CD14-positive monocyte (primary cell): ENCODE measurements at regions not wholly inside any gene's neighbourhood (a gene's known extent, or its start where the extent isn't known, plus 50 kb on each side); places are given as distances from the start of the nearest gene placed in this dataset.

Experiments
- DNase-seq, 3 donors: peaks; one replicate each; pipeline ENCODE4 v3.0.0-alpha.2; 2011 to 2022
- H2AFZ ChIP-seq: 2 replicates; pipeline ENCODE4 v1.6.0; 2012; ENCODE audit warnings: mild to moderate bottlenecking, low read depth, low read length, inconsistent platforms; ENCODE audit not compliant: insufficient read depth, poor library complexity, severe bottlenecking
- H3K27ac ChIP-seq, 2 donors: 1 replicate in 1 of 2; 2 replicates in 1 of 2; pipeline ENCODE4 v1.5.1; 2012 to 2013; ENCODE audit warnings: low read length in 2 of 2, control low read depth in 1 of 2, inconsistent platforms in 1 of 2, low read depth in 1 of 2, mild to moderate bottlenecking in 1 of 2
- H3K27me3 ChIP-seq, 2 donors: one replicate each; pipeline versions ENCODE4 v1.6.0 to v1.6.1; 2011 to 2013; ENCODE audit warnings: low read length in 2 of 2; ENCODE audit not compliant: control insufficient read depth in 2 of 2, insufficient read depth in 2 of 2
- H3K36me3 ChIP-seq, 2 donors: replicated peaks in 1 of 2; 1 replicate in 1 of 2; 2 replicates in 1 of 2; pipeline versions ENCODE4 v1.5.1 to v1.6.1; 2012 to 2013; ENCODE audit warnings: low read length in 2 of 2, control low read depth in 1 of 2, inconsistent platforms in 1 of 2, mild to moderate bottlenecking in 1 of 2; ENCODE audit not compliant: insufficient read depth in 2 of 2, control insufficient read depth in 1 of 2
- H3K4me1 ChIP-seq, 2 donors: 1 replicate in 1 of 2; 2 replicates in 1 of 2; pipeline versions ENCODE4 v1.5.1 to v1.6.1; 2012 to 2013; ENCODE audit warnings: low read length in 2 of 2, control low read depth in 1 of 2, inconsistent platforms in 1 of 2, mild to moderate bottlenecking in 1 of 2, moderate library complexity in 1 of 2; ENCODE audit not compliant: insufficient read depth in 2 of 2, control insufficient read depth in 1 of 2
- H3K4me2 ChIP-seq: replicated peaks from 2 replicates; pipeline ENCODE3; 2012; ENCODE audit warnings: low read length, moderate library complexity, mild to moderate bottlenecking; ENCODE audit not compliant: poor library complexity, severe bottlenecking; ENCODE audit errors: extremely low read depth
- H3K4me3 ChIP-seq, 3 experiments: fragments of 200-600 bp in 1 of 3; sonication (generic) in 1 of 3; replicated peaks in 1 of 3; 1 replicate in 2 of 3; 2 replicates in 1 of 3; pipeline ENCODE4 v1.5.1; 2011 to 2013; ENCODE audit warnings: low read length in 3 of 3, mild to moderate bottlenecking in 3 of 3, control low read depth in 2 of 3, low read depth in 2 of 3, inconsistent platforms in 1 of 3, moderate library complexity in 1 of 3
- H3K79me2 ChIP-seq: 2 replicates; pipeline ENCODE4 v1.6.0; 2012; ENCODE audit warnings: mild to moderate bottlenecking, control low read depth, inconsistent platforms, low read length, moderate library complexity; ENCODE audit not compliant: insufficient read depth
- H3K9ac ChIP-seq: 2 replicates; pipeline ENCODE4 v1.6.0; 2017; ENCODE audit warnings: low read length, mild to moderate bottlenecking; ENCODE audit not compliant: insufficient read depth, poor library complexity, severe bottlenecking
- H3K9me3 ChIP-seq, 2 donors: replicated peaks in 1 of 2; 1 replicate in 1 of 2; 2 replicates in 1 of 2; pipeline versions ENCODE4 v1.5.1 to v1.6.1; 2012 to 2013; ENCODE audit warnings: low read length in 2 of 2, control low read depth in 1 of 2; ENCODE audit not compliant: control insufficient read depth in 1 of 2, insufficient read depth in 1 of 2
- H4K20me1 ChIP-seq: 2 replicates; pipeline ENCODE4 v1.6.0; 2012; ENCODE audit warnings: mild to moderate bottlenecking, low read length, control low read depth, moderate library complexity; ENCODE audit not compliant: insufficient read depth
- H3K27ac Mint-ChIP-seq, 7 donors: one replicate each; pipeline ENCODE4 v1.8.0; 2020; ENCODE audit warnings: mild to moderate bottlenecking in 7 of 7, mixed read lengths in 7 of 7, moderate library complexity in 6 of 7, inconsistent platforms in 2 of 7
- H3K27me3 Mint-ChIP-seq, 3 donors: one replicate each; pipeline ENCODE4 v1.8.0; 2021 to 2022; ENCODE audit warnings: low read depth in 3 of 3, mild to moderate bottlenecking in 3 of 3, mixed read lengths in 3 of 3, moderate library complexity in 3 of 3, inconsistent platforms in 1 of 3
- H3K36me3 Mint-ChIP-seq, 2 donors: one replicate each; pipeline ENCODE4 v1.8.0; 2020; ENCODE audit warnings: mixed read lengths in 2 of 2, inconsistent platforms in 1 of 2, mild to moderate bottlenecking in 1 of 2
- H3K4me1 Mint-ChIP-seq: one replicate; pipeline ENCODE4 v1.8.0; 2020; ENCODE audit warnings: mild to moderate bottlenecking, mixed read lengths
- H3K4me3 Mint-ChIP-seq, 2 donors: one replicate each; pipeline ENCODE4 v1.8.0; 2020; ENCODE audit warnings: mild to moderate bottlenecking in 2 of 2, mixed read lengths in 2 of 2, moderate library complexity in 1 of 2
- H3K9me3 Mint-ChIP-seq, 7 donors: one replicate each; pipeline ENCODE4 v1.8.0; 2020 to 2022; ENCODE audit warnings: mixed read lengths in 7 of 7, mild to moderate bottlenecking in 6 of 7, moderate library complexity in 6 of 7, inconsistent platforms in 2 of 7
- CTCF ChIP-seq: fragments of 200-600 bp; IDR thresholded peaks from one replicate; pipeline ENCODE4 v1.8.0; 2022; ENCODE audit warnings: antibody characterized with exemption, mild to moderate bottlenecking
- WGBS: methylation state at CpG from one replicate; pipeline ENCODE4 v1.1.5; 2013; ENCODE audit warnings: missing lambda C conversion rate; ENCODE audit not compliant: insufficient coverage; 5-methylcytosine and 5-hydroxymethylcytosine counted together
- intact Hi-C, 2 donors: fragments of 100-400 bp; cut with micrococcal nuclease; formaldehyde crosslinking; loops; one replicate each; pipeline versions ENCODE4 v1.15.0 to v1.15.1; 2023

- Histone ChIP-seq H3K4me2 (no peak overlapping the region), H4K20me1 (no peaks in the 10 kb centered on the region), H3K9me3 (no peaks in the 10 kb centered on the region), H3K4me1 (no peaks in the 10 kb centered on the region), H3K27me3 (no peaks in the 10 kb centered on the region), H3K9ac (no peak overlapping the region), H2AFZ (no peak overlapping the region), H3K79me2 (no peaks in the 10 kb centered on the region), H3K4me3 (no peak overlapping the region), H3K27ac (no peak overlapping the region), H3K36me3 (no peaks in the 10 kb centered on the region)
- H3K9me3 Mint-ChIP-seq, result peaks cover 0 to 8% (median 2%) of the 10 kb centered on the region in 7 donors
- no peak for TF ChIP-seq CTCF
- H3K27me3 Mint-ChIP-seq, result no peaks in the 10 kb centered on the region
- H3K4me3 Mint-ChIP-seq, result no peak overlapping the region
- WGBS, result 86% methylated on average over 1 of the region's 3 CpGs
- H3K4me1 Mint-ChIP-seq, result no peaks in the 10 kb centered on the region
- DNase-seq, result no peak
- no peaks in the 10 kb centered on the region for H3K36me3 Mint-ChIP-seq
- intact Hi-C loops, result no loop called here
- no peak overlapping the region for H3K27ac Mint-ChIP-seq
Measured at GRCh38 chr3:19775765-19776164, 158.3 kb downstream of the EFHB start.

- Histone ChIP-seq H3K4me3 (no peak overlapping the region), H3K4me1 (no peaks in the 10 kb centered on the region), H3K9me3 (no peaks in the 10 kb centered on the region), H3K27ac (no peak overlapping the region), H3K9ac (no peak overlapping the region), H3K79me2 (no peaks in the 10 kb centered on the region), H4K20me1 (no peaks in the 10 kb centered on the region), H3K36me3 (no peaks in the 10 kb centered on the region), H2AFZ (no peak overlapping the region), H3K4me2 (no peak overlapping the region), H3K27me3 (no peaks in the 10 kb centered on the region)
- Mint-ChIP-seq H3K27me3 (peaks cover 0 to 1% (median 1%) of the 10 kb centered on the region in 3 donors), H3K27ac (no peak overlapping the region), H3K9me3 (peaks cover 0 to 4% (median 0%) of the 10 kb centered on the region in 7 donors), H3K36me3 (no peaks in the 10 kb centered on the region), H3K4me3 (no peak overlapping the region), H3K4me1 (no peaks in the 10 kb centered on the region)
- no peak for TF ChIP-seq CTCF
- intact Hi-C loops, result no loop called here
- WGBS, result no CpG with 5 or more reads among the region's 4 CpGs
- no peak for DNase-seq
Measured at GRCh38 chr3:19769694-19770093, 164.3 kb downstream of the EFHB start.
